HepG2 (cell line): ENCODE measurements at regions not wholly inside any gene's neighbourhood (a gene's known extent, or its start where the extent isn't known, plus 50 kb on each side); places are given as distances from the start of the nearest gene placed in this dataset.

Experiments used
- ARID2 ChIP-seq: sonication (generic); formaldehyde crosslinking; IDR thresholded peaks from 2 replicates; pipeline ENCODE4 v1.8.1; 2022; ENCODE audit warnings: mild to moderate bottlenecking, missing genetic modification reagents, borderline replicate concordance
- CBX2 ChIP-seq, 2 experiments: fragments of 200-600 bp in 1 of 2; sonication (generic); formaldehyde crosslinking in 1 of 2; IDR thresholded peaks; 2 replicates each; pipeline versions ENCODE4 v1.7.0 to v1.8.1; 2018 to 2022; ENCODE audit warnings: low read depth in 2 of 2, low read length in 1 of 2, mild to moderate bottlenecking in 1 of 2, missing genetic modification reagents in 1 of 2
- CC2D1A ChIP-seq: sonication (generic); formaldehyde crosslinking; IDR thresholded peaks from 2 replicates; pipeline ENCODE4 v1.8.1; 2023; ENCODE audit warnings: mild to moderate bottlenecking, missing genetic modification reagents
- CEBPB ChIP-seq: IDR thresholded peaks from 2 replicates; pipeline ENCODE4 v1.6.1; 2011; ENCODE audit warnings: low read depth, low read length, improper control_type of control experiment, borderline replicate concordance
- HCFC1 ChIP-seq: fragments of 150-350 bp; IDR thresholded peaks from 2 replicates; pipeline ENCODE4 v1.6.1; 2014; ENCODE audit warnings: low read depth, low read length
- HNRNPUL1 ChIP-seq: fragments of 200-400 bp; formaldehyde crosslinking; IDR thresholded peaks from 2 replicates; pipeline ENCODE4 v1.6.1; 2017; ENCODE audit warnings: low read depth, mild to moderate bottlenecking, low read length, moderate library complexity
- MTF2 ChIP-seq: sonication (generic); formaldehyde crosslinking; IDR thresholded peaks from 2 replicates; pipeline ENCODE4 v1.5.0; 2020; ENCODE audit warnings: missing genetic modification reagents, borderline replicate concordance
- POLR2AphosphoS5 ChIP-seq: IDR thresholded peaks from 2 replicates; pipeline ENCODE4 v1.6.1; 2012; ENCODE audit warnings: low read depth, low read length
- RFX5 ChIP-seq: IDR thresholded peaks from 2 replicates; pipeline ENCODE4 v1.6.1; 2011; ENCODE audit warnings: low read depth, low read length, improper control_type of control experiment
- SMAD1 ChIP-seq: sonication (generic); formaldehyde crosslinking; IDR thresholded peaks from 2 replicates; pipeline ENCODE4 v1.4.0; 2020; ENCODE audit warnings: missing genetic modification reagents, low read depth, mild to moderate bottlenecking, borderline replicate concordance
- SRF ChIP-seq: IDR thresholded peaks from 2 replicates; pipeline ENCODE4 v1.6.1; 2011; ENCODE audit warnings: mild to moderate bottlenecking, low read depth, low read length, moderate library complexity
- STAT5B ChIP-seq: sonication (generic); formaldehyde crosslinking; IDR thresholded peaks from 2 replicates; pipeline ENCODE4 v1.4.0; 2020; ENCODE audit warnings: missing genetic modification reagents
- TF ChIP-seq, protein P1 (sequence below): sonication (generic); formaldehyde crosslinking; conservative IDR thresholded peaks from 2 replicates; pipeline ENCODE4 v1.4.0; 2020; ENCODE audit warnings: missing genetic modification reagents
- TF ChIP-seq, protein P2 (sequence below): sonication (generic); formaldehyde crosslinking; IDR thresholded peaks from 2 replicates; pipeline ENCODE4 v1.5.0; 2020; ENCODE audit warnings: mild to moderate bottlenecking, missing genetic modification reagents, moderate library complexity

DNA sequence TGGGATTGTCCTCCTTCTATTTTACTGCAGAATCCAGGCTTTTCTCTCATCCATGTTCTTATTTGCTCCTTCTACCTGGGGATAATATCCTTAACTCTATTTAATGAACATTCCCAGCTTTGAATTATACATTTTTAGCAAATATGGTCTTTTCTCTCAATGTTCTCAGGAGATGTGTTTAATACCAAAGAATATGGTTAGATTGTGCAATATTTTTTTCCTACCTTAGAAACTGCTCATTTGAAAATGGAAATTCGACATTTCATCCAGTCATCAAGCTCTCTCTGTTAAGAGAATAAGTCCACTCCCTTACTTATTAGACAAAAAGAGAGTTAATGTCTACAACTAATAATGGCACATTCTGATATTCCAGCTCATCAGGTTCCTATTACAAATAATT is 160.4 kb upstream of the GULP1 start:
- TF ChIP-seq POLR2AphosphoS5: no peak
- TF ChIP-seq, protein P1, sequence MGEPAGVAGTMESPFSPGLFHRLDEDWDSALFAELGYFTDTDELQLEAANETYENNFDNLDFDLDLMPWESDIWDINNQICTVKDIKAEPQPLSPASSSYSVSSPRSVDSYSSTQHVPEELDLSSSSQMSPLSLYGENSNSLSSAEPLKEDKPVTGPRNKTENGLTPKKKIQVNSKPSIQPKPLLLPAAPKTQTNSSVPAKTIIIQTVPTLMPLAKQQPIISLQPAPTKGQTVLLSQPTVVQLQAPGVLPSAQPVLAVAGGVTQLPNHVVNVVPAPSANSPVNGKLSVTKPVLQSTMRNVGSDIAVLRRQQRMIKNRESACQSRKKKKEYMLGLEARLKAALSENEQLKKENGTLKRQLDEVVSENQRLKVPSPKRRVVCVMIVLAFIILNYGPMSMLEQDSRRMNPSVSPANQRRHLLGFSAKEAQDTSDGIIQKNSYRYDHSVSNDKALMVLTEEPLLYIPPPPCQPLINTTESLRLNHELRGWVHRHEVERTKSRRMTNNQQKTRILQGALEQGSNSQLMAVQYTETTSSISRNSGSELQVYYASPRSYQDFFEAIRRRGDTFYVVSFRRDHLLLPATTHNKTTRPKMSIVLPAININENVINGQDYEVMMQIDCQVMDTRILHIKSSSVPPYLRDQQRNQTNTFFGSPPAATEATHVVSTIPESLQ (CRISPR knock-in tag): no peak
- TF ChIP-seq CEBPB: peak; percentile 65; the same call in 1 of the 2 replicates
- TF ChIP-seq MTF2: no peak
- no peak for TF ChIP-seq STAT5B (CRISPR knock-in tag)
- TF ChIP-seq ARID2: no peak
- no peak for TF ChIP-seq HNRNPUL1
- TF ChIP-seq, protein P2, sequence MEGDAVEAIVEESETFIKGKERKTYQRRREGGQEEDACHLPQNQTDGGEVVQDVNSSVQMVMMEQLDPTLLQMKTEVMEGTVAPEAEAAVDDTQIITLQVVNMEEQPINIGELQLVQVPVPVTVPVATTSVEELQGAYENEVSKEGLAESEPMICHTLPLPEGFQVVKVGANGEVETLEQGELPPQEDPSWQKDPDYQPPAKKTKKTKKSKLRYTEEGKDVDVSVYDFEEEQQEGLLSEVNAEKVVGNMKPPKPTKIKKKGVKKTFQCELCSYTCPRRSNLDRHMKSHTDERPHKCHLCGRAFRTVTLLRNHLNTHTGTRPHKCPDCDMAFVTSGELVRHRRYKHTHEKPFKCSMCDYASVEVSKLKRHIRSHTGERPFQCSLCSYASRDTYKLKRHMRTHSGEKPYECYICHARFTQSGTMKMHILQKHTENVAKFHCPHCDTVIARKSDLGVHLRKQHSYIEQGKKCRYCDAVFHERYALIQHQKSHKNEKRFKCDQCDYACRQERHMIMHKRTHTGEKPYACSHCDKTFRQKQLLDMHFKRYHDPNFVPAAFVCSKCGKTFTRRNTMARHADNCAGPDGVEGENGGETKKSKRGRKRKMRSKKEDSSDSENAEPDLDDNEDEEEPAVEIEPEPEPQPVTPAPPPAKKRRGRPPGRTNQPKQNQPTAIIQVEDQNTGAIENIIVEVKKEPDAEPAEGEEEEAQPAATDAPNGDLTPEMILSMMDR (CRISPR knock-in tag): no peak
- TF ChIP-seq CC2D1A (CRISPR knock-in tag): no peak
- TF ChIP-seq HCFC1: no peak
- TF ChIP-seq CBX2 (IDR thresholded peaks at IDR 0.05; ENCODE audit: low read depth, low read length): no peak
- TF ChIP-seq CBX2 (CRISPR knock-in tag; IDR thresholded peaks at IDR 0.05; ENCODE audit: low read depth): no peak
- no peak for TF ChIP-seq RFX5
- no peak for TF ChIP-seq SRF
- TF ChIP-seq SMAD1: no peak
